Loucy (cell line): ENCODE measurements at regions not wholly inside any gene's neighbourhood (a gene's known extent, or its start where the extent isn't known, plus 50 kb on each side); places are given as distances from the start of the nearest gene placed in this dataset.

ENCODE experiments used
- H2AFZ ChIP-seq: fragments of 200-600 bp; sonication (generic); 2 replicates; pipeline ENCODE4 v1.6.0; 2016; ENCODE audit warnings: antibody characterized with exemption, mild to moderate bottlenecking, low read length, moderate library complexity
- H3F3A ChIP-seq: fragments of 200-600 bp; 2 replicates; pipeline ENCODE4 v1.6.0; 2016; ENCODE audit warnings: antibody characterized with exemption, low read depth, mild to moderate bottlenecking
- H3K27me3 ChIP-seq: fragments of 200-600 bp; sonication (generic); 2 replicates; pipeline ENCODE4 v1.6.1; 2014; ENCODE audit warnings: low read length, mild to moderate bottlenecking; ENCODE audit not compliant: insufficient read depth, poor library complexity, severe bottlenecking
- H3K36me3 ChIP-seq: fragments of 200-600 bp; sonication (generic); 2 replicates; pipeline ENCODE4 v1.6.1; 2016; ENCODE audit warnings: low read length; ENCODE audit not compliant: insufficient read depth
- H3K4me1 ChIP-seq: fragments of 200-600 bp; sonication (generic); 2 replicates; pipeline ENCODE4 v1.5.1; 2014; ENCODE audit warnings: low read length, mild to moderate bottlenecking; ENCODE audit not compliant: insufficient read depth, poor library complexity, severe bottlenecking
- H3K4me2 ChIP-seq: fragments of 200-600 bp; sonication (generic); 2 replicates; pipeline ENCODE4 v1.6.0; 2014; ENCODE audit warnings: antibody characterized with exemption, low read length, low read depth, mild to moderate bottlenecking; ENCODE audit not compliant: poor library complexity, severe bottlenecking
- H3K4me3 ChIP-seq: fragments of 200-600 bp; sonication (generic); 2 replicates; pipeline ENCODE4 v1.5.1; 2014; ENCODE audit warnings: low read length, mild to moderate bottlenecking, mixed read lengths; ENCODE audit not compliant: poor library complexity, severe bottlenecking
- H3K79me2 ChIP-seq: fragments of 200-600 bp; sonication (generic); 2 replicates; pipeline ENCODE4 v1.6.1; 2014; ENCODE audit warnings: low read length; ENCODE audit not compliant: insufficient read depth
- H3K9ac ChIP-seq: fragments of 200-600 bp; sonication (generic); 2 replicates; pipeline ENCODE4 v1.6.0; 2014; ENCODE audit warnings: mild to moderate bottlenecking, low read depth, low read length, moderate library complexity; ENCODE audit not compliant: poor library complexity, severe bottlenecking
- H3K9me2 ChIP-seq: fragments of 200-600 bp; sonication (generic); replicated peaks from 2 replicates; pipeline ENCODE4 v1.6.1; 2016; ENCODE audit warnings: low read depth, low read length, mixed read lengths
- H3K9me3 ChIP-seq: fragments of 200-600 bp; sonication (generic); 2 replicates; pipeline ENCODE4 v1.6.1; 2014; ENCODE audit warnings: mild to moderate bottlenecking, antibody characterized with exemption, low read length, low read depth; ENCODE audit not compliant: insufficient read depth
- H4K20me1 ChIP-seq: fragments of 200-600 bp; sonication (generic); 2 replicates; pipeline ENCODE4 v1.6.0; 2014; ENCODE audit warnings: antibody characterized with exemption, low read length, mild to moderate bottlenecking; ENCODE audit not compliant: insufficient read depth, poor library complexity, severe bottlenecking
- CTCF ChIP-seq: fragments of 200-600 bp; sonication (generic); conservative IDR thresholded peaks from 2 replicates; pipeline ENCODE4 v1.5.1; 2014; ENCODE audit warnings: mild to moderate bottlenecking, antibody characterized with exemption, low read length
- EZH2phosphoT487 ChIP-seq: fragments of 200-600 bp; IDR thresholded peaks from 2 replicates; pipeline ENCODE4 v1.6.1; 2018; ENCODE audit warnings: antibody characterized with exemption, mild to moderate bottlenecking, moderate library complexity, borderline replicate concordance

GRCh38 chr18:47680488-47680887 lies 250.0 kb downstream of the SMAD2 start:
- Histone ChIP-seq H2AFZ (no peak overlapping the region), H3F3A (no peaks in the 10 kb centered on the region), H3K4me3 (no peak overlapping the region), H3K9me2 (no peaks in the 10 kb centered on the region), H3K27me3 (no peaks in the 10 kb centered on the region), H4K20me1 (no peaks in the 10 kb centered on the region), H3K4me2 (no peak overlapping the region), H3K4me1 (no peaks in the 10 kb centered on the region), H3K79me2 (no peaks in the 10 kb centered on the region), H3K9me3 (no peaks in the 10 kb centered on the region; the same call in 1 of the 2 replicates), H3K36me3 (no peaks in the 10 kb centered on the region), H3K9ac (no peak overlapping the region)
- TF ChIP-seq EZH2phosphoT487 (no peak), CTCF (no peak)

- H3K9me3 ChIP-seq = no peaks in the 10 kb centered on the region; the same call in 1 of the 2 replicates
- no peak overlapping the region for H3K4me2 ChIP-seq
- no peaks in the 10 kb centered on the region for H3K36me3 ChIP-seq
These were observed 250.6 kb downstream of the SMAD2 start for GRCh38 chr18:47679864-47680263.

GRCh38 chr18:47677952-47678351 lies 252.5 kb downstream of the SMAD2 start:
- Histone ChIP-seq H3K79me2 (no peaks in the 10 kb centered on the region), H3K36me3 (no peaks in the 10 kb centered on the region), H3K9ac (no peak overlapping the region), H3K9me2 (no peaks in the 10 kb centered on the region), H3K4me1 (no peaks in the 10 kb centered on the region), H3K9me3 (no peaks in the 10 kb centered on the region; the same call in 1 of the 2 replicates), H3K27me3 (no peaks in the 10 kb centered on the region), H3K4me2 (no peak overlapping the region), H3F3A (no peaks in the 10 kb centered on the region), H2AFZ (no peak overlapping the region), H4K20me1 (no peaks in the 10 kb centered on the region), H3K4me3 (no peak overlapping the region)
- TF ChIP-seq CTCF (no peak), EZH2phosphoT487 (no peak)

More at GRCh38 chr18:47679864-47680263, 250.6 kb downstream of the SMAD2 start:
- Histone ChIP-seq H3K79me2 (no peaks in the 10 kb centered on the region), H3F3A (no peaks in the 10 kb centered on the region), H3K4me1 (no peaks in the 10 kb centered on the region), H4K20me1 (no peaks in the 10 kb centered on the region), H3K4me3 (no peak overlapping the region), H3K27me3 (no peaks in the 10 kb centered on the region), H3K9me2 (no peaks in the 10 kb centered on the region), H3K9ac (no peak overlapping the region), H2AFZ (no peak overlapping the region)
- no peak for TF ChIP-seq CTCF
- no peak for TF ChIP-seq EZH2phosphoT487
